ENCODE measurements at regions not wholly inside any gene's neighbourhood (a gene's known extent, or its start where the extent isn't known, plus 50 kb on each side); places are given as distances from the start of the nearest gene placed in this dataset.

DNA sequence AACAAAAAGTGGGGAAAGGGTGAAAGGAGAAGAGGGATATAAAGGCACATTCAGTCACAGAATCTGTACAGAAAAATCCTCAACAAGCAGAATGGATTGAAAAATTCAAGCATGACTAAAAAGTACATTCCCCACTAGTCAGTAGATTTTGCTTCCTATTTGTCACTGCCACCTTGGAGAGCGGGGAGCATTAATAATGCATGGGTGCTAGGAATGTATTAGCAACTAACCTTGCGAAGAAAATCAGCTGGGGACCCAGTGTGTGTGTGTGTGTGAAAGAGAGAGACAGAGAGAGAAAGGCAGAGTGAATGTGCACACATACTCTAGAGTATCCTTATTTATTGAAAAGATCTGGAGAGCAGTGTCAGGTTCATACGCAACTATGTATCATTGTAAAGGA, 968.7 kb upstream of the ZEB2 start:
- TF ChIP-seq, protein P1, sequence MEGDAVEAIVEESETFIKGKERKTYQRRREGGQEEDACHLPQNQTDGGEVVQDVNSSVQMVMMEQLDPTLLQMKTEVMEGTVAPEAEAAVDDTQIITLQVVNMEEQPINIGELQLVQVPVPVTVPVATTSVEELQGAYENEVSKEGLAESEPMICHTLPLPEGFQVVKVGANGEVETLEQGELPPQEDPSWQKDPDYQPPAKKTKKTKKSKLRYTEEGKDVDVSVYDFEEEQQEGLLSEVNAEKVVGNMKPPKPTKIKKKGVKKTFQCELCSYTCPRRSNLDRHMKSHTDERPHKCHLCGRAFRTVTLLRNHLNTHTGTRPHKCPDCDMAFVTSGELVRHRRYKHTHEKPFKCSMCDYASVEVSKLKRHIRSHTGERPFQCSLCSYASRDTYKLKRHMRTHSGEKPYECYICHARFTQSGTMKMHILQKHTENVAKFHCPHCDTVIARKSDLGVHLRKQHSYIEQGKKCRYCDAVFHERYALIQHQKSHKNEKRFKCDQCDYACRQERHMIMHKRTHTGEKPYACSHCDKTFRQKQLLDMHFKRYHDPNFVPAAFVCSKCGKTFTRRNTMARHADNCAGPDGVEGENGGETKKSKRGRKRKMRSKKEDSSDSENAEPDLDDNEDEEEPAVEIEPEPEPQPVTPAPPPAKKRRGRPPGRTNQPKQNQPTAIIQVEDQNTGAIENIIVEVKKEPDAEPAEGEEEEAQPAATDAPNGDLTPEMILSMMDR (IDR thresholded peaks at IDR 0.05), result no peak
- TF ChIP-seq EP300 (IDR thresholded peaks at IDR 0.05) (no peak), POLR2A (IDR thresholded peaks at IDR 0.05) (no peak)

Measured in sigmoid colon (tissue), 4 donors.